ENCODE measurements at regions not wholly inside any gene's neighbourhood (a gene's known extent, or its start where the extent isn't known, plus 50 kb on each side); places are given as distances from the start of the nearest gene placed in this dataset.

- no peaks in the 10 kb centered on the region for H3K36me3 Mint-ChIP-seq (ENCODE audit: low read depth)
- no peak overlapping the region for H3K27ac Mint-ChIP-seq (ENCODE audit: unreplicated experiment)
- DNase-seq (ENCODE audit: low spot score): no peak
- H3K4me3 Mint-ChIP-seq (ENCODE audit: unreplicated experiment): no peak overlapping the region
- H3K27me3 Mint-ChIP-seq (ENCODE audit: low read depth): no peaks in the 10 kb centered on the region
- H3K4me1 Mint-ChIP-seq (ENCODE audit: low read depth): peaks cover 9% of the 10 kb centered on the region
- no peaks in the 10 kb centered on the region for H3K9me3 Mint-ChIP-seq (ENCODE audit: low read depth)
- no peak for TF ChIP-seq CTCF (IDR thresholded peaks at IDR 0.05)
Observed at GRCh38 chr3:30554317-30554690, 52.1 kb upstream of the TGFBR2 start.

GRCh38 chr3:30555968-30556367 lies 50.4 kb upstream of the TGFBR2 start:
- H3K9me3 Mint-ChIP-seq (ENCODE audit: low read depth): no peaks in the 10 kb centered on the region
- peaks cover 9% of the 10 kb centered on the region for H3K4me1 Mint-ChIP-seq (ENCODE audit: low read depth)
- no peaks in the 10 kb centered on the region for H3K36me3 Mint-ChIP-seq (ENCODE audit: low read depth)
- no peak overlapping the region for H3K4me3 Mint-ChIP-seq (ENCODE audit: unreplicated experiment)
- TF ChIP-seq CTCF (IDR thresholded peaks at IDR 0.05): no peak
- no peak overlapping the region for H3K27ac Mint-ChIP-seq (ENCODE audit: unreplicated experiment)
- no peaks in the 10 kb centered on the region for H3K27me3 Mint-ChIP-seq (ENCODE audit: low read depth)
- no peak for DNase-seq (ENCODE audit: low spot score)
